PC-3 (cell line): ENCODE measurements at regions not wholly inside any gene's neighbourhood (a gene's known extent, or its start where the extent isn't known, plus 50 kb on each side); places are given as distances from the start of the nearest gene placed in this dataset.

Source experiments
- ATAC-seq: fragments of 200-7000 bp; cut with Tn5 transposase; 2 replicates; pipeline ENCODE4 v1.9.1; 2020; ENCODE audit warnings: mild to moderate bottlenecking, moderate library complexity
- BruUV-seq: library from RNA; stranded (reverse); fragments of 400-500 nt; replicated peaks from 2 replicates; lab custom pipeline; 2021; lab: Mats Ljungman, UMichigan
- CTCF ChIA-PET: fragments of 300-600 bp; sonication (Branson Sonifier 250); formaldehyde crosslinking; loops from one replicate; lab custom pipeline; 2022; ENCODE audit warnings: antibody characterized with exemption; lab: Charles Lee
- POLR2A ChIA-PET: fragments of 300-600 bp; sonication (Branson Sonifier 250); formaldehyde crosslinking; loops from one replicate; lab custom pipeline; 2022; ENCODE audit warnings: antibody characterized with exemption; ENCODE audit not compliant: unreplicated experiment; lab: Charles Lee
- DNase-seq: peaks from one replicate; pipeline ENCODE4 v3.0.0-alpha.2; 2015
- H2AFZ ChIP-seq: fragments of 300-600 bp; sonication (generic); 2 replicates; pipeline ENCODE4 v1.6.0; 2016; ENCODE audit warnings: antibody characterized with exemption, low read length
- H3F3A ChIP-seq: fragments of 300-600 bp; sonication (generic); one replicate; pipeline ENCODE4 v1.6.0; 2017; ENCODE audit warnings: antibody characterized with exemption, low read length, control low read depth, mild to moderate bottlenecking; ENCODE audit not compliant: unreplicated experiment
- H3K27ac ChIP-seq: fragments of 300-600 bp; sonication (generic); 2 replicates; pipeline ENCODE4 v1.5.1; 2016; ENCODE audit warnings: mild to moderate bottlenecking, low read length
- H3K27me3 ChIP-seq: fragments of 300-600 bp; sonication (generic); 2 replicates; pipeline ENCODE4 v1.6.1; 2016; ENCODE audit warnings: low read length, mixed read lengths
- H3K36me3 ChIP-seq: fragments of 300-600 bp; sonication (generic); 2 replicates; pipeline ENCODE4 v1.6.1; 2016; ENCODE audit warnings: low read depth, mixed run types, low read length, mixed read lengths
- H3K4me1 ChIP-seq: fragments of 300-600 bp; sonication (generic); 2 replicates; pipeline ENCODE4 v1.5.1; 2016; ENCODE audit warnings: low read length; ENCODE audit not compliant: insufficient read depth
- H3K4me2 ChIP-seq: fragments of 300-600 bp; sonication (generic); 2 replicates; pipeline ENCODE4 v1.6.0; 2016; ENCODE audit warnings: low read length
- H3K4me3 ChIP-seq: fragments of 300-600 bp; sonication (generic); 2 replicates; pipeline ENCODE4 v1.5.1; 2016; ENCODE audit warnings: mild to moderate bottlenecking, low read length, mixed read lengths
- H3K79me2 ChIP-seq: fragments of 300-600 bp; sonication (generic); 2 replicates; pipeline ENCODE4 v1.6.1; 2017; ENCODE audit warnings: low read length, mixed read lengths
- H3K9ac ChIP-seq: fragments of 300-600 bp; sonication (generic); 2 replicates; pipeline ENCODE4 v1.6.0; 2016; ENCODE audit warnings: mild to moderate bottlenecking, low read length
- H3K9me2 ChIP-seq: fragments of 300-600 bp; sonication (generic); replicated peaks from 2 replicates; pipeline ENCODE4 v1.6.1; 2016; ENCODE audit warnings: mixed run types, low read length, mixed read lengths
- H3K9me3 ChIP-seq: fragments of 300-600 bp; sonication (generic); 2 replicates; pipeline ENCODE4 v1.6.1; 2016; ENCODE audit warnings: low read length, mixed read lengths
- H4K20me1 ChIP-seq: fragments of 300-600 bp; sonication (generic); 2 replicates; pipeline ENCODE4 v1.6.1; 2016; ENCODE audit warnings: low read length, mixed read lengths
- CTCF ChIP-seq: fragments of 300-600 bp; sonication (generic); conservative IDR thresholded peaks from 2 replicates; pipeline ENCODE4 v1.5.1; 2017; ENCODE audit warnings: antibody characterized with exemption, low read depth, mild to moderate bottlenecking, low read length
- EZH2 ChIP-seq: fragments of 300-600 bp; sonication (generic); IDR thresholded peaks from one replicate; pipeline ENCODE4 v1.6.1; 2017; ENCODE audit warnings: antibody characterized with exemption, mild to moderate bottlenecking, low read length; ENCODE audit not compliant: unreplicated experiment
- EZH2phosphoT487 ChIP-seq: fragments of 300-600 bp; sonication (generic); IDR thresholded peaks from 2 replicates; pipeline ENCODE4 v1.6.1; 2018; ENCODE audit warnings: mild to moderate bottlenecking, antibody characterized with exemption, low read length, borderline replicate concordance
- intact Hi-C: fragments of 100-400 bp; cut with micrococcal nuclease; formaldehyde crosslinking; loops from 2 replicates; pipeline ENCODE4 v1.9.0; 2023

GRCh38 chr7:49579408-49579807, 194.0 kb upstream of the VWC2 start:
- no peak overlapping the region for H3K4me2 ChIP-seq
- H4K20me1 ChIP-seq: no peaks in the 10 kb centered on the region
- no peak overlapping the region for H2AFZ ChIP-seq
- DNase-seq (no peak), ATAC-seq (no peak)
- no peaks in the 10 kb centered on the region for H3K9me2 ChIP-seq
- no peaks in the 10 kb centered on the region for H3K4me1 ChIP-seq
- no peak overlapping the region for H3K4me3 ChIP-seq
- BruUV-seq: no TSS peak
- no peak overlapping the region for H3K9ac ChIP-seq
- H3K27me3 ChIP-seq: peaks cover 20% of the 10 kb centered on the region; the same call in 1 of the 2 replicates
- no peaks in the 10 kb centered on the region for H3K36me3 ChIP-seq
- intact Hi-C loops: no loop called here
- no peaks in the 10 kb centered on the region for H3K79me2 ChIP-seq
- no peak overlapping the region for H3K27ac ChIP-seq
- no peaks in the 10 kb centered on the region for H3F3A ChIP-seq
- ChIA-PET POLR2A (no interaction called here), CTCF (no interaction called here)
- TF ChIP-seq EZH2 (no peak), EZH2phosphoT487 (no peak), CTCF (no peak)
- no peaks in the 10 kb centered on the region for H3K9me3 ChIP-seq

GRCh38 chr7:49580000-49580399, 193.4 kb upstream of the VWC2 start:
- Histone ChIP-seq H3K9me2 (no peaks in the 10 kb centered on the region), H3K27ac (no peak overlapping the region), H3K4me3 (no peak overlapping the region), H3K4me2 (no peak overlapping the region), H3K4me1 (no peaks in the 10 kb centered on the region), H3F3A (no peaks in the 10 kb centered on the region), H2AFZ (no peak overlapping the region), H4K20me1 (no peaks in the 10 kb centered on the region), H3K9me3 (no peaks in the 10 kb centered on the region), H3K9ac (no peak overlapping the region), H3K27me3 (peaks cover 20% of the 10 kb centered on the region; the same call in 1 of the 2 replicates), H3K36me3 (no peaks in the 10 kb centered on the region), H3K79me2 (no peaks in the 10 kb centered on the region)
- CTCF ChIA-PET: no interaction called here
- no peak for DNase-seq
- no peak for TF ChIP-seq EZH2phosphoT487
- TF ChIP-seq CTCF: no peak
- TF ChIP-seq EZH2: no peak
- BruUV-seq: no TSS peak
- intact Hi-C loops: no loop called here
- POLR2A ChIA-PET: no interaction called here
- ATAC-seq: no peak

- no peaks in the 10 kb centered on the region for H3K9me2 ChIP-seq
- H3K4me3 ChIP-seq: no peak overlapping the region
- intact Hi-C loops: no loop called here
- no peaks in the 10 kb centered on the region for H3K9me3 ChIP-seq
- no peak for TF ChIP-seq EZH2phosphoT487
- no peak for TF ChIP-seq CTCF
- TF ChIP-seq EZH2: no peak
- DNase-seq (no peak), ATAC-seq (no peak)
- no peaks in the 10 kb centered on the region for H3K36me3 ChIP-seq
- H3K4me1 ChIP-seq: no peaks in the 10 kb centered on the region
- BruUV-seq: no TSS peak
- no peak overlapping the region for H2AFZ ChIP-seq
- H3K27ac ChIP-seq: no peak overlapping the region
- H3K27me3 ChIP-seq: peaks cover 23% of the 10 kb centered on the region; the same call in 1 of the 2 replicates
- H4K20me1 ChIP-seq: no peaks in the 10 kb centered on the region
- no peak overlapping the region for H3K9ac ChIP-seq
- no peaks in the 10 kb centered on the region for H3K79me2 ChIP-seq
- POLR2A ChIA-PET: no interaction called here
- H3F3A ChIP-seq: no peaks in the 10 kb centered on the region
- H3K4me2 ChIP-seq: no peak overlapping the region
- CTCF ChIA-PET: no interaction called here
Observed at GRCh38 chr7:49580761-49581160, 192.7 kb upstream of the VWC2 start.
